ENCODE measurements at regions not wholly inside any gene's neighbourhood (a gene's known extent, or its start where the extent isn't known, plus 50 kb on each side); places are given as distances from the start of the nearest gene placed in this dataset.

GRCh38 chr1:56430141-56430839 lies 149.1 kb downstream of the PLPP3 start:
- DNase-seq (ENCODE audit: low spot score), result no peak
- in situ Hi-C loops (cut with MboI; ENCODE audit: low pct_unique_long_range_greater_than_20kb, low sequenced_read_pairs, unreplicated experiment), result no loop called here
- TF ChIP-seq CTCF (IDR thresholded peaks at IDR 0.05; ENCODE audit: extremely low read depth, insufficient read depth, missing control alignments), result no peak

- TF ChIP-seq CTCF (IDR thresholded peaks at IDR 0.05; ENCODE audit: extremely low read depth, insufficient read depth, missing control alignments), result no peak
- DNase-seq (ENCODE audit: low spot score), result no peak
- in situ Hi-C loops (cut with MboI; ENCODE audit: low pct_unique_long_range_greater_than_20kb, low sequenced_read_pairs, unreplicated experiment), result no loop called here
Measured at GRCh38 chr1:56429288-56429687, 150.1 kb downstream of the PLPP3 start.

- no peak for TF ChIP-seq CTCF (IDR thresholded peaks at IDR 0.05; ENCODE audit: extremely low read depth, insufficient read depth, missing control alignments)
- in situ Hi-C loops (cut with MboI; ENCODE audit: low pct_unique_long_range_greater_than_20kb, low sequenced_read_pairs, unreplicated experiment), result no loop called here
- DNase-seq (ENCODE audit: low spot score), result no peak
Measured at GRCh38 chr1:56426587-56427381, 152.6 kb downstream of the PLPP3 start.

- TF ChIP-seq CTCF (IDR thresholded peaks at IDR 0.05; ENCODE audit: extremely low read depth, insufficient read depth, missing control alignments), result no peak
- DNase-seq (ENCODE audit: low spot score), result no peak
- in situ Hi-C loops (cut with MboI; ENCODE audit: low pct_unique_long_range_greater_than_20kb, low sequenced_read_pairs, unreplicated experiment), result no loop called here
Measured at GRCh38 chr1:56425494-56426037, 153.8 kb downstream of the PLPP3 start.

- in situ Hi-C loops (cut with MboI; ENCODE audit: low pct_unique_long_range_greater_than_20kb, low sequenced_read_pairs, unreplicated experiment), result no loop called here
- no peak for TF ChIP-seq CTCF (IDR thresholded peaks at IDR 0.05; ENCODE audit: extremely low read depth, insufficient read depth, missing control alignments)
- DNase-seq (ENCODE audit: low spot score), result no peak
Measured at GRCh38 chr1:56424744-56425493, 154.4 kb downstream of the PLPP3 start.

- in situ Hi-C loops (cut with MboI; ENCODE audit: low pct_unique_long_range_greater_than_20kb, low sequenced_read_pairs, unreplicated experiment), result no loop called here
- no peak for DNase-seq (ENCODE audit: low spot score)
- no peak for TF ChIP-seq CTCF (IDR thresholded peaks at IDR 0.05; ENCODE audit: extremely low read depth, insufficient read depth, missing control alignments)
Measured at GRCh38 chr1:56423716-56424115, 155.6 kb downstream of the PLPP3 start.
